Activated T-helper 9 cell treated with anti-CD3 and anti-CD28 coated beads, Interleukin-2, amount 50 U/mL, for 16 hours (primary cell): ENCODE measurements at regions not wholly inside any gene's neighbourhood (a gene's known extent, or its start where the extent isn't known, plus 50 kb on each side); places are given as distances from the start of the nearest gene placed in this dataset.

ENCODE experiments used
- DNase-seq: peaks from one replicate; pipeline ENCODE4 v3.0.0-alpha.2; 2020; ENCODE audit warnings: low read depth

DNA sequence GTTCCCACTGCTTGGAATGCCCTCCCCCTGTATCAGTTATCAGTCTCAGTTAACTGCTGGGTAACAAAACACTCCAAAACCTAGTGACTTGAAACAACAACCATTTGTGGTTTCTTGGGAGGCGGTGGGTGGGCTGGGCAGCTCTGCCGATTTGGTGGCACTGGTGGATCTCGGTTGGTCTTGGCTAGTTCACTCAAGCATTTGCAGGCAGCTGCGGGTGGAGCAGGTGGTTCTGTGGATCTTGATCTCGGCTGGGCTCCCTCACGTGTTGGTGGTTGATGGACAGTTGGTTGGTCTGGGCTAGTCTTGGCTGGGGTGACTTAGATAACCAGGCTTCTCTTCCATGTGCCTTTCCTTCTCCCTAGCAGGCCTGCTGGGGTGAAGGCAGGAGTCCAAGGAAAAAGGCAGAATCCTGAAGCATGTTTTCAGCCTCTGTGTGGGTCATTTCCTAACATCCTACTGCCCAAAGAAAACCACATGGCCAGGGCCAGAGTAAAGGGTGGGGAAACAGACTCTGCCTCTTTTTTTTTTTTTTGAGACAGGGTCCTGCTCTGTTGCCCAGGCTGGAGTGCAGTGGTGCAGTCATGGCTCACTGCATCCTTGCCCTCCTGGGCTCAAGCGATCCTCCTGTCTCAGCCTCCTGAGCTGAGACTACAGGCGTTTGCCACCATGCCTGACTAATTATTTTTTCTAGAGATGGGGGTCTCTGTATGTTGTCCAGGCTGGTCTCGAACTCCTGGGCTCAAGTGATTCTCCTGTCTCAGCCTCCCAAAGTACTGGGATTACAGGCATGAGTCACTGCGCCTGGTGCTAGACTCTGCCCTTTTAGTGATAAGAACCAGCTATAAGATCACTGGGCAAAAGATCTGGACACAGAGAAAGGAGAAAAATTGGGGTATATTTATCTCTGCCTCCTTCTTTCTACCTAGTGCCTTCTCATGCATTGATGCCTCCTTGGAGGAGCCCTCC lies 183.7 kb downstream of the RGS3 start:
- DNase-seq, result no peak

DNA sequence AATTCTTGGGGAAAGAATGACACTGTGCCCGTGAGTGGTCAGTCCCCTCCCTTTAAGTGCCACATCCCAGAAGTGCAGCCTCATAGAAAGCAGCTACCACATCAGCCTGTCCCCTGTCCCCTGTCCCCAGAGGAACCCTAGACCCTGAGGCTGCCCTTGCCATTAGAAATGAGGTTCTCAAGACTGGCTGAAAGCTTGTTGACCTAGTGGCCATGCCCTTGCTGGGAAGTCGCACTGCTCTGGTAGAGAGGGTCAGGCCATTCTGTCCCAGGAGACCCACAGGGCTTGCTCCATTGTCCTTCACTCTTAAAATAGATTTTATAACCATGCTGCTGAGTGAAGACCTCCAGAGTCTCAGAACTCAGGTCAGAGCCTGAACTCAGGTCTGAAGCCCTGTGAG lies 184.5 kb downstream of the RGS3 start:
- no peak for DNase-seq

DNA sequence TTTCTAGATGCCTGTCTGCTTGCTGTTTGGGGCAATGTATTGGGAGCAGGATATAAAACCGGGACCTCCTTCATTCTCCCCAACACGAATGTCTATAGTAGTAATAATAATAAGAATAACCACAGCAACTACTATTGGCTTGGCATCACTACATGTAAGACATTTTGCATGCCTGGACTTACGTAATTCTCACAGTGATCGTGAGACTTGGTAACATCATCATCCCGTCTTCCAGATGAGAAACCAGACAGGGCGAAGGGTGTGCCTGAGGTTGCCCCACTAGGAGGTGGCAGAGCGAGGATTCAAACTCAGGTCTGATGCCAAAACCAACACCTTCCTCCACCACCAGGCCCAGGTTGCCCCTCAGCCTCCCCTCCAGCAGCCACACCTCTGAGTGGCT lies 185.1 kb downstream of the RGS3 start:
- DNase-seq, result no peak

DNA sequence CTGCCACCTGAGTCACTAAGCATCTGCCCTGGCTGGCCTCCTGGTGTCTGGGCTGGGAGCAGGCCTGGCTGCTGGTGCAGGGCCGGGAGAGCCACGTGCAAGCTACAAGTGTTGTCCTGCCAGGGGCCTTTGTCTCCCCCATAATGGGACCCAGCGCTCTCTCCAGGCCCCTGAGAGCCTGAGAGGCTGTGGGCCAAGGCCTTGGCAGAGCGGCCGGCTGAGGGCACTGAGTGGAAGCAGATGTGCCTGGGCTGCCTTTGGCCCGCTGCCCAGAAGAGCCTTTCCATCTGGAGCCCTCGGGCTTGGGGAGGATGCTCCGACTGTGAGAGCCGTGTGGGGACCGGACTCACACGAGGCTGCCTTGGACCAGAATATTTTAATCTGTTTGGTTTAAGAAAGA lies 185.5 kb downstream of the RGS3 start:
- no peak for DNase-seq

DNA sequence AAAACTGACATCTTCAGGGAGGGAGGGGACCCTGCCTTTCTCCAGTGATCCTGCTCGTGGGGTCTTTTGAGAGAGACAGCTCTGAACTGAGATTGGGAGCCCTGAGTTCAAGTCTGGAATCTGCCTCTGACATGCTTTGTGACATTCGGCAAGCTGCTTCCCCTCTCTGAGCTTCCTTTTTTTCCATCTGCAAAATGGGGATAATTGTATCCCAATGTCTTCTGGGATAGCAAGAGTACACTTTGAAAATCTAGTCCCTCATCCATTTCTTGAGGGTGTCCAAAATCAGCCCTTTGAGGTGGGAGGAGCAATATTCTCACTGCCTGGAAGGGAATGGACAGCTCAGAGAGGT lies 186.3 kb downstream of the RGS3 start:
- DNase-seq, result no peak

DNA sequence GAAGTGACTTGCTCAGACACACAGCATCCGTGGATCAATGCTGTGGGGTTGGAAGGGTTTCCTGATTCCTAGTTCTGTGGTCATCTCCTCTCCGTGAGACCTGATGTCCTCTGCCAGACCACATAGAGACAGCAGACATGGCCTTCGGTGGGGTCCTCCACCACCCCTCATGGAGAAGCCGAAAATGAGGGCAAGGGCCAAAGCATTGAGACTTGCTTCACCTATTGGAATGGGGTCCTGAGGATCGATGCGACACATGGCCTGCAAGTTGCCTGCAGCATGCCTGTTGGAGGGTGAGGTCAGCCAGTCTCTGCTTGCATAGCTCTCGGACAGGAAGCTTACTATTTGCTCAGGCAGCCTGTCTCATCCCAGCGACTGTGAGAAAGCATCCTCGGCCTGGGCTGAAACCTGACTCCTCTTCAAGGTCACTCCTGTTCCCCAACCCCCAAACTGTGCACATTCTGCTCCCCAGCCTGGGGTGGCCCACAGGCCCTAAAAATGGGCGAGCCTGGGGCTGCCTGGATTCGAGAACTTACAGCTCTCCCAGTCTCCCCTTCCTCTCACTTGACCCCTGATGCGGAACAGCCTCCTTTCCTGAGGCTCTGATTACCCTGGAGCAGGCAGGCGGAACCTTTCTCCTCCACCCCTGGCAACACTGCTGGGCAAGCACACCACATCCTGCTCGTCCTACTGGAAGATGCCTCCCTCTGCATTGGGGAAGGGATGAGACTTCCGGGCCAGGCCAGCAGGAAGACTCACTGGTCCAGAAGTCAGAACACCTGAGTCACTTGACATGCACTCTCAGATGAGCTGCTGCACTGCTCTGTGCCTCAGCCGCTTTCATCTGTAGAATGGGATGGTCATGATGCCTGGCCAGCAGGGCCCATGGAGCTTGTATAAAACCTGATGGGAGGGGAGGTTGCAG lies 186.9 kb downstream of the RGS3 start:
- DNase-seq, result no peak

DNA sequence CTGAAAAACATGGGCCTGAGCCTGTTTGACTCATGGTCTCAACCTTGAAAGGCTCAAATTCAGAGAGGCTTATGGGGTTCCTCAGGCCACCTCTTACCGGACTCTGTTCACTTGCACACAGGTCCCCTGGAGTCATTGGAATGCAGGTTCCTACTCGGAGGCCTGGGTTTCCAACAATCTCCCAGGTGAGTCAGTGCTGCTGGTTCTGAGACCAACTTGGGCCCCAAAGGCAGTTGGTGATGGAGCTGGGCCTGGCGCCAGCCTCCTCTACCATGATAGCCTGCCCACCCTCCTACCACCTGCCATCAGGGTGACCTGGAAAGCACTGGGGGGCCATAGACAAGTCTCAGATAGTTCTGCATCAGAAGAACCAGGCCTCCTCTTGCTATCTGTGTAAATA lies 188.4 kb downstream of the RGS3 start:
- DNase-seq, result no peak

DNA sequence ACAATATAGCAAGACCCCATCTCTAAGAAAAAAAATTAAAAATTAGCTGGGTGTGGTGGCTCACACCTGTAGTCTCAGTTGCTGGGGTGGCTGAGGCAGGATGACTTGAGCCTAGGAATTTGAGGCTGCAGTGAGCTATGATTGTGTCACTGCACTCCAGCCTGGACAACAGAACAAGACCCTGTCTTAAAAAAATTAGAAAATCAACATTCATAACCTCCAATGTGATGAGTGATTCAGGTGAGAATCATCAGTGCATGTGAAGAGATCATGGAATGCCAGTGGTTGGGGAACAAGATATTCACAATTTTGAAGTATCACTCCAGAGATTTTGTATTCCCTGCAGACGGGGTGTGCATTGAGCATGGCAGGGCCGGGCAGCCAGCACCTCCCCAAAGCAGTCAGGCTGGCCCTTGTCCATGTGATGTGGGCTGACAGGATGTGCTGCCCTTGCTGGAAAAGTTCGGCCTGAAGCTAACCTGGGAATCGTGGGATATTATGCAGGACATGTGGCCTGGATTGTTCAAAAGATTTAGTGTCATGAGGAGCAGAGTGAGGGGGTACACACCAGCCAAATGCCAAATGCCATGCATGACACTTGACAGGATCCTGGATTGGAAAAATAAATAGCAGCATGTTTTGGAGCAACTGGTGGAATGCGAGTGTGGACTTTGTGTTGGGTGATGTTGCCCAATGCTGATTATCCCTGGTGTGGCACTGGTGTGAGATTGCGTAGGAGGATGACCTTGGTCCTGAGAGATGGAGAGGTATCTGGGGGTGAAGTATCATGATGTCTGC lies 189.0 kb downstream of the RGS3 start:
- no peak for DNase-seq

DNA sequence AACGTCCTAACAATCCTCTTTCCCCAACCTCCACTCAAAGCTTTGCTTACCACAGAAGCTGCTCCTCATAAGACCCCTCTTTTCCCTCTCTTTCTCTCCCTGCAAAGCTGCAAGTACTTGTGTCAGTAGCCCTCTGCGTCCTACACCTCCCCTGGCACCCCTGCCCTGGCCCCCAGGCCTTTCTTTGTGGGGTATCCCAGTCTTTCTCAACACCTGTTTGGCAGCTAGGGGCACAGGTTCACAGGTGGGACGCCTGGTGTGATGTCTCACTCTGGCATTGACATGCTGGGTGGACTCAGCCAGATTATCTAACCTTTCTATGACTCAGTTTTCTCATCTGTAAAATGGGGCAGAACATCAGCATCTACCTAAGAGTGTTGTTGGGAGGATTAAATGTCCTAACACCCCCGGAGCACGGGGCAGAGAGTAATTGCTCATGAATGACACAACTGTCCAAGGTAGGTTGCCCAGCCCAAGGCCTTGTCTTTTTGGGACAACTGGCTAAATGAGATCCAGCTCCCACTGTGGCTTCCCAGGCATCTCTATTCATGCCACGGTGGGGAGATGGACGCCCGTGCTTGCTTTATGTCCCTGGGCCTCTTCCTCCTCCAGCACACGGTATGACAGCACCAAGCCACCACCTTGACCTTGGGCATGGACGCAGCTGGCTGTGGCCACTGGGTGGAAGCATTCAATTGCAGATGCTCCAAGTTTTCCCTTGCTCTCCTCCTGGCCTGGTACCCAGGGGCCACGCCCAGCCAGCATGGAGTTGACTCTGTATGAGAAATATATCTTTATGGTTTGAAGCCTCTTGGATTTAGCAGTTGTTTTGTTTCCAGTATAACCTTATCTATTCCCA lies 190.4 kb downstream of the RGS3 start:
- no peak for DNase-seq

DNA sequence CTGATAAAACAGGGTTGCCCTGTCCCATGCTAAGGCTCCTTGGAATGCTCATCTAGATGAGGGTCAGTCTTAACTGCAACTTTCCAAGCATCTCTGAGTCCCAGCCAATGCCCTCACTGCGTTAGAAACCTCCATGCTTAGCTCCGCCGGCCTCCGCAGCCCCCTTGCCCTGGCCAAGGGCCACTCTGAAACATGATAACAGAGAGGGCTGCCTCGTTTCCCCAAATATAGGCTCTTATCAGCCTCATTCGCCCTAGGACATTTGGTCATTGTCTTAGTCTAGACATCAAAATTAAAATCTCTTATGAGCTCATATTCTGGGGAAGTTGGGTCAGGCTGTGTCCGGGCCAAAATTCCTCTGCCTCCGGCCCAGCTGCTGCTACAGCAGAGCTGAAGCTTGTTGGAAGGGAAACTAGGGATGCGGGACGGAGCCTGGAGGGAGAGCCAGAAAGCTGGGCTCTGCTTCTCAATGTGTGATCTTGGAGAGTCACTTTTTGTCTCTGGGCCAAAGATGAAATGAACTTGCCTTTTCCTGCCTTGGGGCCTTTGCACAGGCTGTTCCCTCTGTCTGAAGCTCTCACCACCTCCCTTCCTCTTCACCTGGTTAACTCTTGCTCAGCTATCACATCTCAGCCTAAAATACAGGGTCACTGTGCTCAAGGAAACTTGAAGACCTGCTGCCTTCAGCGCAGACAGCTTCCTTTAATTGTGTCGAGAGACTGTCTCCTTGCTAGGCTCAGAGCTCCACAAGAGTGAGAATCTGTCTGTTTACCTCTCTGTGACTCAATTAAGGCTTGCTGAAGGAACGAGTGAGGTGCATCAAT lies 191.3 kb downstream of the RGS3 start:
- no peak for DNase-seq

DNA sequence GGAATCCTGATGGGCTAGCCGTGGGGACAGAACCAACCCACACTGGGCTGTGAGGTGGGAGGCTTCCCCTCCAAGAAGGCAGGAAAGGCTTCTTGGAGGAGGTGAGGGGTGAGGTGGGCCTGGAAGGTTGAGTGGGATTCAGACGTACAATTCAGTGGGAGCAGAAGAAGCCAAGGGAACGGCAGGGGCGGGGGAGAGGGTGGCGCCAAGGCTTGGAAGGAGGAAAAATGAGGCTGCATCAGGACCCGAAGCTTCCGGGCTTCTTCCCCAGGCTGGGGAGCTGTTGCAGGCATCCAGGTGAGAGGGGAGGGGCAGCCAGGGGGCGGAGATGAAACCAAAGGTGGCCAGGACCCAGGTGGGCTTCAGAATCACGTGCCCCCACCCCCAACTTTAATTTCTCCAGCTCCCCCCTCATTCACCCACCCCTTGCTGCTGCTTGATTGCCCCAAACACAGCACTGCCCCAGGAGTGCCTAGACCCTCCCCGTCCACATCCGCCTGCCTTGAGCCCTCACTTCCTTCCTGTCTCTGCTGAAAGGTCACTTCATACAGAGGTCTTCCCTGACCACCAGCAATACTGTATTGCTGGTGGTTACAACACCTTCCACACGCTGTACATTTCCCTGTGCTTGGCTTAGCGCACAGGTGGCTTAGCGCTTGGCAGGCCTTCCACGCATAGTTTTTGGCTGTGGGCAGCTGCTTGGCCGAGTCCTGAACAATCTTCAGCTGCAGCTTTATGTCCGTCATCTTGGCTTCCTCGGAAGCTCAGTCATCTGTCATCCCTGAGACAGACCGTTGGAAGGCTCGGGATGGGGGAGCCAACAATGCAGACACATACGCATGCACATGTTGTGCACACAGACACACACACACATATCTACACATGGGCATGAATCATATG lies 193.5 kb downstream of the RGS3 start:
- DNase-seq, result no peak

DNA sequence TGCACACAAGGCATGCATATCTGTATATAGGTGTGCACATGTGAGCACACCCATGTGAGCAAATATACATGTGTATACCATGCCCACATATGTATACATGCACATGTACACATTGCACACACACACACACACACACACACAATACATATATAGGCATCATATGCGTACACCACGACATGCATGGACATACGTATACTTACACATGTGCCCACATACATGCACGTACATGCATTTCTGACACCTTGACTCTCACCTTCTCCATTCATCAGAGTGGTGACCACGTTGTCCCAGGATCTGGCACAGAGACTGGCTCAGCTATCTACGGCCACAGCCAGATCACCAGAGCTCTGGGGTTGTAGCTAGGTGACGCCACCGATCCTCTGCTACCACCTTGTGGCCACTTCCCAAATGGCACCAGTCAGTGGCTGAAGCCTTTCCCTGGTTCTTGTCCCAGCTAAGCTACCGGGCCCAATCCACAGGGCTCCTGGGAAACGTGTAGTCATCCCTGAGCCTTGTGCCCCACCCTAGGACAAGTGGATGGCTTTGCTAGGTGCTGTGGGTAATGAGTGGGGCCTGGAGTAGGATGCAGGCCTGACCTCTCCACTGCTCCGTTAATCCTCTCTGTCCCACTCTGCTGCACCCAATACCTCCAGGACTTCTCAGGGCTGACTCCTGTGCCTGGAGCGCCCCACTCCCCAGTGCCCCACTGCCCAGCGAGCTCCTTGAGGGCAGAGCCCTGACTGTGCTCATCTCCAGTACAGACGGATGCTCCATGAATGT lies 194.4 kb downstream of the RGS3 start:
- peak; percentile 64 for DNase-seq

DNA sequence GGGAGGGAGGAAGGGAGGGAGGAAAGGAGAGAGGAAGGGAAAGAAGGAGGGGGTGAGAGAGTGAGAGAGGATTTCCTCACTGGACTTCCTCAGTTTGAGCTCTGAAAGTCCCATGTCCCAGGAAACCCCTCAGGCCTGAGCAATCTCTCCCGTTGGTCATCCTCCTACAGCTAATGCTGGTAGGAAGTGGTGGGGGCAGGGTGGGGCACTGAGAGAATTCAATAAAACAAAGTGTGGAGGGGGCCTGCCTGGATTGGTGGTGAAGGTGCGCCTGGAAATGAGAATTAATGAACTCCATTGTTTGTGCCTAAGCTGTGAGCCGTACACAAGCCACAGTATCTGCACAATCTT lies 195.0 kb downstream of the RGS3 start:
- no peak for DNase-seq

DNA sequence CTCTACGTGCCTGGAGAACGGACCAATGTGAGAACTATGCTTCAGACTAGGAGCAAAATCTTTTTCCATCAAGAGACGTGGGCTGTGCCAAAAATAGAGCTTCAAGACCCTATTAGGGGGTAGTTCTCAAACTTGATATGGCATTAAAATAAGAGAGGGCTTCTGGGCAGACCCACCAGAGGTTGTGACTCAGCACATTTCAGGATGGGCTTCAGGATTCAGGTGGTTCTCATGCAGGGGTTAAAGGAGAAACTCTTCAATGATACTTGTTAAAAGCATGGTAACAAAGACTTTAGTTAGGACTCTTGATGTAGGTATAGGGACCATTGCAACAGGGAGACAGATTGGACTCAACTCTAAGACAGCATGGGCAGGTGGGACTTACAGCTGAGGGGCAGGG lies 195.5 kb downstream of the RGS3 start:
- no peak for DNase-seq

DNA sequence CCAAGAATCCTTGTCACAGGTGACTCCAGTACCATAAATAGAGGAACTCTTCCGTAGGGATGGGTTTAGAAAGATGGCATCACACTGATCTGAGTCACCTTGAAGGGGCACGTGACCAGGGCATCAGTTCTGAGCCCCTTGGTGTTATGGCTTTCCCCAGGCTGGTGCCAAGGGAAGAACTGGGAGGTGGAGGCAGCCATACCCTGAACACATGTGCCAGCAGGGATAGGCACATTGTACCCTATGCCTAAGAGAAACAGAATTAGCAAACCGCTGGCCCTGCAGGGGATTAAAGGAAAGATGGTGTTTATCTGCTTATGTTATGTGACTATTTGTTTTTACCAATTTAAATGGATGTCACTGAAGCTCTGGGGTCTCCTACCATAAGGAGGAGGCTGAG lies 196.2 kb downstream of the RGS3 start:
- DNase-seq, result no peak

DNA sequence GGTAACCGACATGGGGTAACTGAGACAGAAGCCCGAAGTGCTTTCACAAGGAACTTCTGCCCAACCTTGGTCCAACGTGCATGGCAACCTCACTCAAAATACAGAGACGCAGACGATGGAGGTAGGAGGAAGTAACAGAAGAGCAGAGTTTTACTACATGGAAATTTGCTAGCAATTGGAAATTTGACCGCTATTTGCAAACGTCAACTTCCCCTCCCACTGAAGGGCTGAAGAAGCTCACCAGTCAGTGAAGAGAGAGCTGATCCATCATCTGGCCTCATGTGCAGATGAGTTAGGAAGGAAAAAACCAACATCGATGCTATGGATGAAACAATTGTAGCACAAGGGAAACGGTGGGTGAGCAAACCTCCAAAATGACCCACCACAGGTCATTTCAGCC lies 196.7 kb downstream of the RGS3 start:
- no peak for DNase-seq

DNA sequence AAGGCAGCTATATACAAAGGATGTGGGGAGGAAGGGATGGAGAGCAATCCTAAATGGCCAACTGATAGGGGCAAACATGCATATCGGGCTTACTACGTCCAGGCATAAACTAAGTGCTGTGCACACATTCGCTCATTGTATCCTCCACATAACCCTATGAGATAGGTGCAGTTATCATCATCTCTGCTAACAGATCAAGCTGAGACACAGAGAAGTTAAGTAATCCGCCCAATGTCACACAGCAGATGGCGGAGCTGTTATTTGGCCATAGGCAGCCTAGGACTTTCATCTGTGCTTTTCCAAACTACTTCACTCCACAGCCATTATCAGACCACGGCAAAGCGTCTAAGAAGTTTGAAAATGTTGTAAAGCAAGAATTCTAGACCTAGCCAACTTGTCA lies 197.5 kb downstream of the RGS3 start:
- DNase-seq, result no peak

DNA sequence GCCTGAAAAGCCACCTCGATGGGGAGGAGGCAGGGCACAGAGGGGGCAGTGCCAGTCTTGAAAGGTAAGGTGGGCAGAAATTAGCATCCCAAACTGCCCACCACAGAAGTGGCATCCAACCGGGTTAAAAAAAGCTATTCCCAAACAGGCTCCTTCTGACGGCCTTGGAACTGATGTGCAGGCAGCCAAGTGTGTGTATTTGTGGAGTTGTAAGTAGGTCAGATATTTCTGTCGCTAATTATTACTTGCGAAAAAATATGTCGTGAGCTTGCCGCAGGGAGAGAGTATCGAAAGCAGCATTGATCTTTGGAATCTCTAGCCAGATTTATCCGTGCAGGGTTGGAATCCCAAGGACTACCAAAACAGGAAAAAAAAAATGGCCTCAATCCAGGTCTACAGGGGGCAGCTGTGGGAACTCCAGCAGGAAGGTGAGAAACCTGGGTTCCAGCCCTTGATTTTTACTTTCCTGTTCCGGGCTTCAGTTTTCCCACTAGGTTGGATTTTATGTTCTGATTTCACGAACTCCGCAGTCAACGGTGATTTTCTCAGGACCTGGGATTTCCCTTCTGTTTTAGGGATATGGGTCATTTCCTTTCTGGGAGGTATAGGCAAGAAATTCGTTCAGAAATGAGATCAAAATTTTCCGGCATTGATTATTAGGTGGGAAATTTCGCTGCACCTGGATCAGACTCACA lies 200.8 kb downstream of the RGS3 start:
- DNase-seq, result no peak
